Ishikawa (cell line): ENCODE measurements at regions not wholly inside any gene's neighbourhood (a gene's known extent, or its start where the extent isn't known, plus 50 kb on each side); places are given as distances from the start of the nearest gene placed in this dataset.

Experiments used
- CEBPB ChIP-seq: IDR thresholded peaks from 2 replicates; pipeline ENCODE4 v1.6.1; 2012
- NFIC ChIP-seq: IDR thresholded peaks from 2 replicates; pipeline ENCODE4 v1.6.1; 2012
- TAF1 ChIP-seq: IDR thresholded peaks from 2 replicates; pipeline ENCODE4 v1.6.1; 2012; ENCODE audit warnings: low read depth, mild to moderate bottlenecking
- TCF12 ChIP-seq: IDR thresholded peaks from 2 replicates; pipeline ENCODE4 v1.6.1; 2012; ENCODE audit warnings: low read depth
- YY1 ChIP-seq: IDR thresholded peaks from 2 replicates; pipeline ENCODE4 v1.6.1; 2012; ENCODE audit warnings: low read depth
- ZBTB7A ChIP-seq: IDR thresholded peaks from 2 replicates; pipeline ENCODE4 v1.6.1; 2012; ENCODE audit warnings: low read depth
- TF ChIP-seq, protein P1 (sequence below): IDR thresholded peaks from 2 replicates; pipeline ENCODE4 v1.6.1; 2012; ENCODE audit warnings: low read depth, mild to moderate bottlenecking

DNA sequence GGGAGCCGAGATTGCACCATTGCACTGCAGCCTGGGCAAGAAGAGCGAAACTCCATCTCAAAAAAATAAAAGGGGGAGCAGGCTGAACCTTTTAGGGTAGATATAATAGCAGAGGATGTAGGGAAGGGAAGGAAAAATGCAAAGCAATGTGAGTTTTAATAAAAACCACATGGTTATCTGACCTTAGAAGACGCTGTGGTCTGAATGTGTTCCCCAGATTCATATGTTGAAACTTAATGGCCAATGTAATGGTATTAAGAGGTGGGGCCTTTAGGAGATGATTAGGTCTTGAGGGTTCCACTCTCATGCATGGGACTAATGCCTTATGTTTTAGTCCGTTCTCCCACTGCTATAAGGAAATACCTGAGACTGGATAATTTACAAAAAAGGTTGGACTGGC is 114.1 kb upstream of the STX18 start:
- TF ChIP-seq, protein P1, sequence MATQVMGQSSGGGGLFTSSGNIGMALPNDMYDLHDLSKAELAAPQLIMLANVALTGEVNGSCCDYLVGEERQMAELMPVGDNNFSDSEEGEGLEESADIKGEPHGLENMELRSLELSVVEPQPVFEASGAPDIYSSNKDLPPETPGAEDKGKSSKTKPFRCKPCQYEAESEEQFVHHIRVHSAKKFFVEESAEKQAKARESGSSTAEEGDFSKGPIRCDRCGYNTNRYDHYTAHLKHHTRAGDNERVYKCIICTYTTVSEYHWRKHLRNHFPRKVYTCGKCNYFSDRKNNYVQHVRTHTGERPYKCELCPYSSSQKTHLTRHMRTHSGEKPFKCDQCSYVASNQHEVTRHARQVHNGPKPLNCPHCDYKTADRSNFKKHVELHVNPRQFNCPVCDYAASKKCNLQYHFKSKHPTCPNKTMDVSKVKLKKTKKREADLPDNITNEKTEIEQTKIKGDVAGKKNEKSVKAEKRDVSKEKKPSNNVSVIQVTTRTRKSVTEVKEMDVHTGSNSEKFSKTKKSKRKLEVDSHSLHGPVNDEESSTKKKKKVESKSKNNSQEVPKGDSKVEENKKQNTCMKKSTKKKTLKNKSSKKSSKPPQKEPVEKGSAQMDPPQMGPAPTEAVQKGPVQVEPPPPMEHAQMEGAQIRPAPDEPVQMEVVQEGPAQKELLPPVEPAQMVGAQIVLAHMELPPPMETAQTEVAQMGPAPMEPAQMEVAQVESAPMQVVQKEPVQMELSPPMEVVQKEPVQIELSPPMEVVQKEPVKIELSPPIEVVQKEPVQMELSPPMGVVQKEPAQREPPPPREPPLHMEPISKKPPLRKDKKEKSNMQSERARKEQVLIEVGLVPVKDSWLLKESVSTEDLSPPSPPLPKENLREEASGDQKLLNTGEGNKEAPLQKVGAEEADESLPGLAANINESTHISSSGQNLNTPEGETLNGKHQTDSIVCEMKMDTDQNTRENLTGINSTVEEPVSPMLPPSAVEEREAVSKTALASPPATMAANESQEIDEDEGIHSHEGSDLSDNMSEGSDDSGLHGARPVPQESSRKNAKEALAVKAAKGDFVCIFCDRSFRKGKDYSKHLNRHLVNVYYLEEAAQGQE, result no peak
- TF ChIP-seq YY1 (no peak), CEBPB (no peak), TCF12 (no peak), NFIC (no peak), TAF1 (no peak), ZBTB7A (no peak)
